ENCODE measurements at regions not wholly inside any gene's neighbourhood (a gene's known extent, or its start where the extent isn't known, plus 50 kb on each side); places are given as distances from the start of the nearest gene placed in this dataset.

DNA sequence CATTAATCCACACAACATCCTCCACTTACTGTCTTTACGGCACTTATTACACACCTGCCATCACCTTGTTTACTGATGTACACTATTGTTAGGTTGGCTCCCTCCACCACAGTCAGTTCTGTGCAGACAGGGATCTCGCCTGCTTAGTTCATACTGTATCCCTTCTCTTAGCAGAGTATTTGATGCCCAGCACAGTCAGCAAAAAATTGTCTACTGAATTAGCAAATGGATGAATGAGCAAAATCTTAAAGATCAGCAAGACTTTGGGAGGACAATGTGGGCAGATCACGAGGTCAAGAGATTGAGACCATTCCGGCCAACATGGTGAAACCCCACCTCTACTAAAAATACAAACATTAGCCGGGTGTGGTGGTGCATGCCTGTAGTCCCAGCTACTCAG lies 109.8 kb upstream of the ATXN1 start:
- TF ChIP-seq POLR2A (IDR thresholded peaks at IDR 0.05; ENCODE audit: low read depth, low read length): no peak
- no peak for TF ChIP-seq RAD21 (IDR thresholded peaks at IDR 0.05; ENCODE audit: low read length)
- TF ChIP-seq, protein P1, sequence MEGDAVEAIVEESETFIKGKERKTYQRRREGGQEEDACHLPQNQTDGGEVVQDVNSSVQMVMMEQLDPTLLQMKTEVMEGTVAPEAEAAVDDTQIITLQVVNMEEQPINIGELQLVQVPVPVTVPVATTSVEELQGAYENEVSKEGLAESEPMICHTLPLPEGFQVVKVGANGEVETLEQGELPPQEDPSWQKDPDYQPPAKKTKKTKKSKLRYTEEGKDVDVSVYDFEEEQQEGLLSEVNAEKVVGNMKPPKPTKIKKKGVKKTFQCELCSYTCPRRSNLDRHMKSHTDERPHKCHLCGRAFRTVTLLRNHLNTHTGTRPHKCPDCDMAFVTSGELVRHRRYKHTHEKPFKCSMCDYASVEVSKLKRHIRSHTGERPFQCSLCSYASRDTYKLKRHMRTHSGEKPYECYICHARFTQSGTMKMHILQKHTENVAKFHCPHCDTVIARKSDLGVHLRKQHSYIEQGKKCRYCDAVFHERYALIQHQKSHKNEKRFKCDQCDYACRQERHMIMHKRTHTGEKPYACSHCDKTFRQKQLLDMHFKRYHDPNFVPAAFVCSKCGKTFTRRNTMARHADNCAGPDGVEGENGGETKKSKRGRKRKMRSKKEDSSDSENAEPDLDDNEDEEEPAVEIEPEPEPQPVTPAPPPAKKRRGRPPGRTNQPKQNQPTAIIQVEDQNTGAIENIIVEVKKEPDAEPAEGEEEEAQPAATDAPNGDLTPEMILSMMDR (conservative IDR thresholded peaks at IDR 0.05; ENCODE audit: low read depth, low read length): no peak
- no peak for TF ChIP-seq RCOR1 (IDR thresholded peaks at IDR 0.05; ENCODE audit: insufficient replicate concordance, low read length)
- TF ChIP-seq RFX5 (IDR thresholded peaks at IDR 0.05; ENCODE audit: low read depth, low read length): no peak
- TF ChIP-seq FOS (IDR thresholded peaks at IDR 0.05; ENCODE audit: low read depth, low read length): no peak
